Transverse colon (tissue), 4 donors: ENCODE measurements at regions not wholly inside any gene's neighbourhood (a gene's known extent, or its start where the extent isn't known, plus 50 kb on each side); places are given as distances from the start of the nearest gene placed in this dataset.

ENCODE experiments used
- DNase-seq: peaks from one replicate; pipeline ENCODE4 v3.0.0-alpha.2; 2019
- H3K27ac ChIP-seq, 4 donors: fragments of 200-600 bp; sonication (generic); 2 replicates each; pipeline ENCODE4 v1.5.1; 2016 to 2018; ENCODE audit warnings: inconsistent platforms in 4 of 4
- H3K27me3 ChIP-seq: fragments of 200-600 bp; sonication (generic); 2 replicates; pipeline ENCODE4 v1.5.1; 2017; ENCODE audit warnings: inconsistent platforms
- H3K36me3 ChIP-seq, 4 donors: fragments of 200-600 bp; sonication (generic); 2 replicates each; pipeline ENCODE4 v1.5.1; 2017 to 2019; ENCODE audit warnings: inconsistent platforms in 4 of 4
- H3K4me1 ChIP-seq, 4 donors: fragments of 200-600 bp; sonication (generic); 2 replicates each; pipeline ENCODE4 v1.5.1; 2017 to 2020; ENCODE audit warnings: inconsistent platforms in 4 of 4
- H3K4me3 ChIP-seq, 4 donors: fragments of 200-600 bp; sonication (generic); 1 replicate in 1 of 4; 2 replicates in 3 of 4; pipeline versions ENCODE4 v1.5.1 to v1.6.1; 2017 to 2019; ENCODE audit warnings: inconsistent platforms in 4 of 4
- H3K9me3 ChIP-seq, 2 donors: fragments of 200-600 bp; sonication (generic); 2 replicates each; pipeline ENCODE4 v1.5.1; 2017 to 2019; ENCODE audit warnings: inconsistent platforms in 2 of 2
- CTCF ChIP-seq, 5 experiments: fragments of 200-600 bp in 3 of 5; fragments of 450-650 bp in 2 of 5; sonication (generic) in 3 of 5; IDR thresholded peaks; 1 replicate in 2 of 5; 2 replicates in 3 of 5; pipeline ENCODE4 v1.5.1; 2016 to 2017; ENCODE audit warnings: antibody characterized with exemption in 5 of 5, inconsistent platforms in 3 of 5, mild to moderate bottlenecking in 2 of 5, moderate library complexity in 1 of 5
- EP300 ChIP-seq: sonication (generic); formaldehyde crosslinking; IDR thresholded peaks from one replicate; pipeline ENCODE4 v1.6.1; 2017; ENCODE audit warnings: antibody characterized with exemption, low read depth
- POLR2A ChIP-seq: fragments of 450-650 bp; IDR thresholded peaks from one replicate; pipeline ENCODE4 v1.6.1; 2016; ENCODE audit warnings: antibody characterized with exemption, mild to moderate bottlenecking, moderate library complexity
- POLR2AphosphoS5 ChIP-seq, 3 donors: sonication (generic); formaldehyde crosslinking; IDR thresholded peaks; one replicate each; pipeline ENCODE4 v1.6.1; 2016; ENCODE audit warnings: antibody characterized with exemption in 3 of 3
- WGBS, 2 donors: methylation state at CpG; one replicate each; pipeline ENCODE4 v1.1.5; 2018; ENCODE audit warnings: low coverage in 1 of 2; 5-methylcytosine and 5-hydroxymethylcytosine counted together
- in situ Hi-C, 4 donors: fragments of 200-750 bp; cut with MboI; loops; one replicate each; pipeline versions ENCODE4 v1.15.0 to v1.15.1; 2017; ENCODE audit warnings: low sequenced_read_pairs in 3 of 4, low pct_ligation_motif_present in 1 of 4, low pct_unique_long_range_greater_than_20kb in 1 of 4
- intact Hi-C: fragments of 100-400 bp; cut with DNase I; formaldehyde crosslinking; loops from one replicate; pipeline ENCODE4 v1.15.1; 2023; ENCODE audit warnings: low total_unique reads

- H3K4me3 ChIP-seq: no peak overlapping the region
- WGBS, 2 donors: 60 to 61% methylated on average over 4 to 6 of the region's 6 CpGs
- TF ChIP-seq POLR2A (no peak), CTCF (IDR thresholded peaks at IDR 0.05) (no peak), POLR2AphosphoS5 (IDR thresholded peaks at IDR 0.05) (no peak), EP300 (no peak)
- H3K27ac ChIP-seq: no peak overlapping the region
- no peak for DNase-seq
- no peaks in the 10 kb centered on the region for H3K9me3 ChIP-seq
- no peaks in the 10 kb centered on the region for H3K27me3 ChIP-seq
- no peaks in the 10 kb centered on the region for H3K4me1 ChIP-seq
- intact Hi-C loops: no loop called here
- no peaks in the 10 kb centered on the region for H3K36me3 ChIP-seq
- in situ Hi-C loops: no loop called here
Measured at GRCh38 chr2:114065731-114066130, 175.8 kb downstream of the ACTR3 start.

GRCh38 chr2:114066186-114066747, 176.4 kb downstream of the ACTR3 start:
- 53 to 87% methylated on average over 2 of the region's 2 CpGs for WGBS, 2 donors
- TF ChIP-seq POLR2AphosphoS5 (IDR thresholded peaks at IDR 0.05) (no peak), POLR2A (no peak), CTCF (IDR thresholded peaks at IDR 0.05) (no peak)
- no peaks in the 10 kb centered on the region for H3K27me3 ChIP-seq
- no peaks in the 10 kb centered on the region for H3K9me3 ChIP-seq
- intact Hi-C loops (no loop called here), in situ Hi-C loops (no loop called here)
- no peak overlapping the region for H3K27ac ChIP-seq
- H3K4me1 ChIP-seq: no peaks in the 10 kb centered on the region
- H3K4me3 ChIP-seq: no peak overlapping the region
- DNase-seq: no peak
- no peaks in the 10 kb centered on the region for H3K36me3 ChIP-seq

- DNase-seq: no peak
- H3K4me1 ChIP-seq: no peaks in the 10 kb centered on the region
- no peak overlapping the region for H3K4me3 ChIP-seq
- H3K9me3 ChIP-seq: no peaks in the 10 kb centered on the region
- H3K27ac ChIP-seq: no peak overlapping the region
- intact Hi-C loops (no loop called here), in situ Hi-C loops (no loop called here)
- H3K27me3 ChIP-seq: no peaks in the 10 kb centered on the region
- H3K36me3 ChIP-seq: no peaks in the 10 kb centered on the region
- TF ChIP-seq EP300 (no peak), POLR2AphosphoS5 (IDR thresholded peaks at IDR 0.05) (no peak), POLR2A (no peak), CTCF (IDR thresholded peaks at IDR 0.05) (no peak)
- WGBS, 2 donors: 43 to 46% methylated on average over 1 to 3 of the region's 3 CpGs
Measured at GRCh38 chr2:114068438-114068837, 178.5 kb downstream of the ACTR3 start.

GRCh38 chr2:114076961-114077360, 187.1 kb downstream of the ACTR3 start:
- Histone ChIP-seq H3K4me1 (no peaks in the 10 kb centered on the region), H3K27ac (no peak overlapping the region), H3K4me3 (no peak overlapping the region), H3K9me3 (no peaks in the 10 kb centered on the region), H3K27me3 (no peaks in the 10 kb centered on the region), H3K36me3 (no peaks in the 10 kb centered on the region)
- 67 to 77% methylated on average over 5 to 7 of the region's 7 CpGs for WGBS, 2 donors
- intact Hi-C loops (no loop called here), in situ Hi-C loops (no loop called here)
- TF ChIP-seq POLR2AphosphoS5 (IDR thresholded peaks at IDR 0.05) (no peak), CTCF (IDR thresholded peaks at IDR 0.05) (no peak), POLR2A (no peak), EP300 (no peak)
- DNase-seq: no peak
